ENCODE measurements at regions not wholly inside any gene's neighbourhood (a gene's known extent, or its start where the extent isn't known, plus 50 kb on each side); places are given as distances from the start of the nearest gene placed in this dataset.

DNA sequence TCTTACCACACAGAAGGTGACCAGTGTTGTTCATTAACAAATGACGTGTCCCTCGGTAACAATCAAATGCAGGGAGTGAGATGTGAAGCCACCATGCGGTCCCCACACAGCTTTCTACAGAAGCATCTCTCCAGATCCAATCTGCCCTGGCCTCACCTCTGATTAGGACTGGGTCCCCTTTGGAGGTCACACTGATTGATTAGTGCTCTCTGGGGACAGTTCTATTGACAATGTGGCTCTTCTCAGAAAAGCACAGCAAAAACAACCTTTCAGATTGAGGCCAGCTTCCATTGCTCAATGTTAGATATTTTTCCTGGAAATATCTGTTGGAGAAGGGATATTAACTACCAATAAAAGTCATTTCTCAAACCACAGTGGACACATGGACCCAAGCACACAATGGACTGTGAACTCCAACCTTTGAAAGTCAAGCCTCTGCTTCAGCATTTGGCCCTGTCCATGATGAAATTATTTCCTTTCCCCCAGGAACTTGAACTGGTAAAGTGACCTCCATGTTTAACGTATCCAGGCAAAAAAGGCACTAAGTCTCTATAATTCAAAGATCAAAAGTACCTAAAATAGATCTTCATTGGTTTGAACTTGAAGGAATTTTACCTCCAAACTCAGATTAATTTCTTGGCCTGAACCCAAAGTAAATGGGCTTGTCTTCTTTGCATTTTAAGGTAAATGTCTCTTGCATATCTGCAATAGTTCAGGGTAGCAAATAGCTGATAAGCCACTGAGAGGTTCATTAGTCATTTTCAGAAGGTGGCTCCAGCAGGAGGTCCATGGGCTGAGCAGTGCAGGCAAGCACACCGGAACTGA lies 118.5 kb downstream of the FOXA2 start:
- no peak for DNase-seq

DNA sequence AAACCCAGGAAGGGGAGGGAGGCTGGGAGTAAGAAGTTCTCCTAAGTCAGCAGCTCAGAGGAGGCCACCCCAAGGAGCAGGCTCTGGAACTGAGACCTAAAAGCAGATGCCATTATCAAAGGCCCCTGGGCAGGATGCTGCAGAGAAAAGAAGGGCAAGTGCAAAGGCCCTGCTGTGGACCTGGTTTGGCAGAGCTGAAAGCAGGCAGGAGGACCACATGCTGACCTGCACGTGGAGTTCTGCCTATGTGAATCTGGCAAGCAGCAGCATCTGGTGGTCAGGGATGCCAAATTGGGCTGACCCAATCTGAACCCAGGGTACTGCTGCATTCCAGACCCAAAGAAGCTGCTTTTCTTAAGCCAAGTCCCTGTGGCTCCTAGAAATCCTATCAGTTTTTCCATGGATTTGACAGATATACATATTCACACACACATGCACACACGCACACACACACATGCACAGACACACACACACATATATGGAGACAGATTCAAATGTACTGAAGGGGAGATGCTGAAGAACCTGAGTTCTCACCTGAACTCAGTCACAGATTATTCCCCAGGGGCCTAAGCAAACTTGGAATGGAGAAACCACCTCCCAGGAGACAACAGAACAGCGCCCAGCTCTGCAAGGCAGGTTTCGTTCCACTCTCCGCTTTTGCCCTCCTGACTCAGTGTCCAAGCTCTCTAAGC lies 119.9 kb downstream of the FOXA2 start:
- DNase-seq, result no peak

- DNase-seq, result peak; percentile 92
Measured at GRCh38 chr20:22462975-22463914, 121.1 kb downstream of the FOXA2 start.

DNA sequence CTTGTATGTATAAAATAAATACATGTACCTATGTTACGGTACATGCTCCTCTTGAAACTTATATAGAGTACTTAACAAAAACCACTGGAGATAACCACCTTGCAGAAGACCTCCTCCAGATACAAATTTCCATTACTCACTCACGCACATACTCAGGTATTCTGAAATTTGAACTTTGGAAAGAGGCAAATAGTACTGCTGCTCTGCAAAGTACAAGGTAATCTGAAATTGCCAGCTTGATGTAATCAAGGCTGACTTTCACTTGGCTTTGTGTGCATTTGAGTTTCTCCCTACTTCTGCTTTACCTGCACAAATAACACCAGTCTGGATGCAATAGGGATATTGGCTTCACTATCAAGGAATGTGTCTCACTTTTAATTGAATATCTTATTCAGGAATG lies 123.6 kb downstream of the FOXA2 start:
- no peak for DNase-seq

- no peak for DNase-seq
Measured at GRCh38 chr20:22460231-22460630, 124.1 kb downstream of the FOXA2 start.

DNA sequence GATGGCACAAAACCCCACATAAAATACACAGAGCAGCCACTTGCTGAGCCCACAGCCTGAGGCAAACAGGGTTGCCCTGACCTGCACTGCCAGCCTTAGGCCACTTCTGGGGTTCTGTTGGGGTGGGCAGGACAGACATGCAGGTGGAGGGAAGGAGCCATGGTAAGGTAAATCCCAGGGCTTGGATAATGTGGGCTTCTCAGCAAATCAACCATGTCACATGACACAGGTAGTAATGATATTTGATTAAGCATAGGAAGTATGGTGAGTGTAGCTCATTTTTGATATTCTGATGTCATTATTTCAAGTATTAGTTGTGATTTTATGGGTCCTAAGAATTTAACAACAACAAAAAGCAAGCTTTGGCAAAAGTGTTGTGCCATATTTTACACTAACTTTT lies 124.6 kb downstream of the FOXA2 start:
- DNase-seq, result no peak

DNA sequence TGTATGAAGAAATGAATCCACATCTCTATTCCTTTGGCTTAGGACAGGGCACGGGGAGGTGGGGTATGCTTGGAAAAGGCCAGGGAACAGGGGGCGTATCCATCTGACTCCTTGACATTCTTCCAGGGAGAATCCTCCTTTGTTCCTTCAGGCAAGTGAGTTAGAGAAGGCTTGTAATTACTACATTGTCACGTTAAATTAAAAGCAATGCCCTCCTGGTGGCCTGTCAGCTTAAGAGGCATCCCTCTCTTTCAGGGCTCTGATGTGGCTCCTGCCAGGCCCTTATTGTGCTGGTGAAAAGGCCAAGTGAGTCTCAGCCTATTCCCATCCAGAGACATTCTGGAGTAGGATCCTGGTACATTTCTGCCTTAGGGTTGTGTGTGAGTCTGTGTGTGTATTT lies 128.3 kb downstream of the FOXA2 start:
- DNase-seq, result no peak

- DNase-seq, result peak; percentile 56
Measured at GRCh38 chr20:22455259-22455658, 129.1 kb downstream of the FOXA2 start.

- DNase-seq, result peak; percentile 43
Measured at GRCh38 chr20:22453244-22454080, 130.9 kb downstream of the FOXA2 start.

DNA sequence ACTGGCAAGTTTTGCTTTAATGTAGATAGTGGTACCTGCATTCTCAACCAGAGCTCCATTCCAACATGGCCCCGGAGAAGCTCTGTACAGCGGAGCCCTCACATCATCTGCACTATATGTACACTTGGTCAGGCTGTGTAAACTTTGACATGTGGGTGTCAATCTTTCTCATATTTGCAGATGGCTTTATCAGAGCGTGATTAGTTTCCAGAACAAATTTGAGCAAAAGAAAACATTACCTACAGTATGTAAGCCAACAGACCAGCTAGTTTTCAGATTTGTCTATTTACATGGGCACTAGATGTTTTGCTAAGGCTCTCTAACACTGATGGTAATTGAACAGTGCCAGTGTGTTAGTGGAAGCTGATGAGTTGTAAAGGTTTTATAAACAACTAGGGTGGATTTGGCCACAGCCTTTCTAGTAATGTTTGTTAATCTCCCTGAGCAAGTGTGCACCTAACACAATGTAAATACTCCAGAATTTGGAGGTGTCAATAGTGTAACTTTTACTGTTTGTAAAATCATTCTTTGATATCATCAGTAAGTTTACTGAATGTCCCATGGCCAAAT lies 131.8 kb downstream of the FOXA2 start:
- DNase-seq, result peak; percentile 72

- no peak for DNase-seq
Measured at GRCh38 chr20:22450537-22450936, 133.8 kb downstream of the FOXA2 start.

DNA sequence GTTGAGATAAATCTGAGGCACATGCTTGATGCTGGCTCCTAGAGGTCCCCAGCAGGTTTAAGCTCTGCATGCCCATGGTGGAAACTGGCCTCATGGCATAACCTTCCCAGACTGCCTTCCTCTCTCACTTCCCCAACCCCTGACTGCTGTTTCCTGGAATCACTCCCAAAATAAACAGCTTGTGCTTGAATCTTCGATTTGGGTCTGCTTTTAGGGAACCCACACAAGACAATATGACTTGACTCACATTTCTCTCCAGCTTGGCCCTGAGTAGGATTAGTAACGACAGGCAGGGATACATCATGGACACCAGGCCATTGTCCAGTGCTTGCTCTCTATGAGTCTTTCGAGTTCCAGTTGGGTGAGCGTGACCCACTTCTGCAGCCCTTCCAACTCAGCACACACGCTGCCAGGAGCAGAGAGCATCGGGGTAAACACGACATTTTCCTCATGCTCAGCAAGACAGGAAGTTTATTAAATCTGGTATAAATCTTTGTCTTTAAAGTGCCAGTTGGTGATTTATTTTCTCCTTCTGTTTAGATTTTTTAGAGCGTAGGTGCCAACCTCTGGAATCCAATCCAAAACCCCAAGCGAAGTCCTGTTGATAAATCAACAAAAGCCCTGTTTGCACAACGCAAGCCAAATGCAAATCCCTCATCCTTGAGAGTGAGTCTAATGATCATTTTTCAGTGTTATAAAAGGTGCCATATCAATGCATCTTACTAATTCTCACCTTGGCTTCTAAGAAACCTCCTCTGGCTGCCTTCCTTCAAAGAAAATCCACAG lies 135.0 kb downstream of the FOXA2 start:
- peak; percentile 96 for DNase-seq

DNA sequence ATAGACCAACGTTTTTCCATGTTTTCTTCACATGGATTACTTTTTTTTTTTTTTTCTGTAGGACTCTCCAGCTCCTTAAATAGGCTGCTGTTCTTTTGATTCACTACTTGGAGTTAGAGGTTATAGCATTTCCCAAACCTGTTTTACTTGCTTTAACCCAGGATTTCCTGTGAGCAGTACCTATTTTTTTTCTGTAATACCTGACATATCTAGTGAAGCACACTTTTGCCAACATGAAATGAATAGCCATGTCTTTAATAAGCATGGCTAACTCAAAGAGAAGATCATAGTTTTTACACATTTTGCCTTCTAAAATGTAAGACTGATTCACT lies 137.0 kb downstream of the FOXA2 start:
- DNase-seq, result no peak

DNA sequence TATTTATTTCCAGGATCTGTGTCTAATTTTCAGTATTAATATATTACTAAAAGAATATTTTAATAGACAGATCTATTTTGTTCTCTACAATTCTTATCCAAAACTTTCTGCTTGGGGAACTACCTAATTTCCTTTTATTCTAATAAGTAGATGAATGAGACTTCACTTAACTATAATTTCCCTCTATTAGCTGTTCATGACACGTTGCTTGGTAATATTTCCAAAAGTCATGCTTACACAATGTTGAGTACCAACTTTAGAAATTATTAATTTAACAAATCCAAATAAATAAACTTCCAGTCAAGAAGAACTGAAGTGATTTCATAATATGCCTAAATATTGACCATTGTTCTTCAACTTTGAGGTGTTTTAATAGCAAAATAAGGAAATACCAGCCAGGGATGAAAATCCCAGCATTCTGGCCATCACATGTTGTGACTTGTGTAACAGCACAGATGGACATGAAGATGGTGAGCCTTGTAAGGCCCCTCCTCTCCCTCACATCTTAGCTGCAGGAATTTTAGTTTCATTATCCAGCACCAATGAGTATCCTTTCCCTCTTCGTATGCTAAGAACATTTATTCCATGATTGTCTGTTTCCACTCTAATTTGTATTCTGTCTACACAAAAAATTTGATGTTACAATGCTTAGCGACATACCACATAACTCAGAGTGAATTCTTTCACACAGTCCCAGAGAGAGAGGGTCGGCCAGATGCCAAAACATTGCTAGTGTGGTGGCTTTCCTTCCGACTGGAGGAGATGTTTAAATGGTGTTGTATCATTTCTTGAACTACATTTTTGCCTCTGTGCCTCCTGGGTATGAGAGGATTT lies 137.5 kb downstream of the FOXA2 start:
- DNase-seq, result no peak

- no peak for DNase-seq
Measured at GRCh38 chr20:22442318-22442717, 142.1 kb downstream of the FOXA2 start.

GRCh38 chr20:22438926-22439325 lies 145.4 kb downstream of the FOXA2 start:
- DNase-seq, result no peak

DNA sequence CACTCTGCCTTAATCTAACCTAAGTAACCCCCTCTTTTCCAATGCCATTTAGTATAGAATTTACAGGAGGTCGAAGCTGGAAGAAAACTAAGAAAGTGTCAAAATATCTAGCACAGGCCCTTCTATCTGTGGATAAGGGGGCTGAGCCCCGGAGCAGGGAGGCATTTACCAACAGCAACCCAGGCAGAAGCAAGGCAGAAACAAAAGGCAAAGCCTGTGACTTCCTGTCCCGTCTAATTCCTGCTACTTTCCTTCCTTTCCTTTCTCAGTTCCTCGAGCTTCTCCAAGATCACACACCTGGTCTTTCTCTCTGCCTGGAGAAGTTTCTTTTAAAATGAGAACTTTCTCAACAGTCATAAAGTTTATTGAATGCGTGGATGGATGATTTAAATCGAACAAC lies 146.0 kb downstream of the FOXA2 start:
- no peak for DNase-seq

- no peak for DNase-seq
Measured at GRCh38 chr20:22437354-22437753, 147.0 kb downstream of the FOXA2 start.

DNA sequence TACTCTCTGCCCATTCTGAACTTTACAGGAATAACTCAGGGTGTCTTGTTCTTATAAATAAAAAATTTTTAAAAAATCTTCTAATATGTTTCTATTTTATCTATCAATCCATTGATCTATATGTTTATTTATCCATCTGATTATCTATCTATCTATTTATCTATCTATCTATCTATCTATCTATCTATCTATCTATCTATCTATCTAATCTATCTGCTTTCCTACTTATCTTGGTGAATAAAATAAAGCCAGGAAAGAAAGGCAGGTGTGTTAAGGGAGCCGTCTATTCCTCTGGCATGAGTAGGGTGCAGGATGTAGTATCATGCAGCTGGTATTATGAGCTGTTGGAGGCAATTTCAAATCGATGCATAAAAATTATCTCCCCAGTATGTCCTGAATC lies 153.0 kb downstream of the FOXA2 start:
- no peak for DNase-seq

DNA sequence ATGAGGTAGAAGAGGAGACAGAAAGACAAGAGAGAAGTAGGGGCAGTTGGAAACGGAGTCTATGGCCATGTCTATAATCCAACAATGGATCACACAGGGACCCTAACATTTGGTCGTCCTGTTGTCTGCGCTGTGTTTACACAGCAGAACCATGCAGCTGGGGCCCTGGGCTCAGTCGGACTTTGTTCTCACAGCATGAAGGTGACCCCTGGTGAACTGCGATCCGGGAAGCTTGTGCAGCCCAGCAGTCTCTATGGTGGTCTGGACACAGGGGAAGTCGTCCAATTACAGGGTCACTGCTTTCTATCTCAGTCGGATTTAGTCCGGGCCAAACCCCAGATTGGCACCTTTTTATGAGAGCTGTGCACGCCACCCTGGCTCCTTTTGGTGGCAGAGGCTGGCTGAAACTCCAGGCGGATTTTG lies 153.6 kb downstream of the FOXA2 start:
- no peak for DNase-seq
